DND-41 (cell line): ENCODE measurements at regions not wholly inside any gene's neighbourhood (a gene's known extent, or its start where the extent isn't known, plus 50 kb on each side); places are given as distances from the start of the nearest gene placed in this dataset.

ENCODE experiments used
- ATAC-seq: fragments of 200-7000 bp; cut with Tn5 transposase; 3 replicates; pipeline ENCODE4 v1.9.1; 2021; ENCODE audit warnings: low read depth; ENCODE audit not compliant: insufficient read depth
- DNase-seq: peaks from one replicate; pipeline ENCODE4 v3.0.0-alpha.2; 2020
- H2AFZ ChIP-seq: 2 replicates; pipeline ENCODE4 v1.6.0; 2012; ENCODE audit warnings: low read depth, low read length
- H3K27ac ChIP-seq: 2 replicates; pipeline ENCODE4 v1.5.1; 2012; ENCODE audit warnings: low read length, inconsistent platforms
- H3K27me3 ChIP-seq: fragments of 200-600 bp; sonication (generic); 2 replicates; pipeline ENCODE4 v1.6.0; 2012; ENCODE audit warnings: low read length, mild to moderate bottlenecking, inconsistent platforms; ENCODE audit not compliant: insufficient read depth, poor library complexity
- H3K36me3 ChIP-seq: 2 replicates; pipeline ENCODE4 v1.5.1; 2012; ENCODE audit warnings: low read length, inconsistent platforms; ENCODE audit not compliant: insufficient read depth
- H3K4me1 ChIP-seq: 2 replicates; pipeline ENCODE4 v1.5.1; 2012; ENCODE audit warnings: mild to moderate bottlenecking, low read length; ENCODE audit not compliant: insufficient read depth
- H3K4me2 ChIP-seq: 2 replicates; pipeline ENCODE4 v1.6.0; 2012; ENCODE audit warnings: mild to moderate bottlenecking, moderate library complexity, low read length, inconsistent platforms; ENCODE audit not compliant: insufficient read depth
- H3K4me3 ChIP-seq, 2 experiments: fragments of 200-600 bp in 1 of 2; shearing (Covaris generic) in 1 of 2; 2 replicates each; pipeline ENCODE4 v1.5.1; 2012 to 2016; ENCODE audit warnings: inconsistent platforms in 2 of 2, low read length in 2 of 2, mild to moderate bottlenecking in 2 of 2, low read depth in 1 of 2, moderate library complexity in 1 of 2
- H3K79me2 ChIP-seq: 2 replicates; pipeline ENCODE4 v1.6.0; 2012; ENCODE audit warnings: low read length, inconsistent platforms; ENCODE audit not compliant: insufficient read depth
- H3K9ac ChIP-seq: 2 replicates; pipeline ENCODE4 v1.6.0; 2012; ENCODE audit warnings: low read depth, mild to moderate bottlenecking, inconsistent platforms, low read length, moderate library complexity
- H3K9me3 ChIP-seq: 2 replicates; pipeline ENCODE4 v1.5.1; 2012; ENCODE audit warnings: low read length, moderate library complexity, mild to moderate bottlenecking, inconsistent platforms; ENCODE audit not compliant: insufficient read depth, severe bottlenecking
- H4K20me1 ChIP-seq: 2 replicates; pipeline ENCODE4 v1.6.0; 2012; ENCODE audit warnings: low read length; ENCODE audit not compliant: insufficient read depth
- EZH2 ChIP-seq: IDR thresholded peaks from 3 replicates; pipeline ENCODE4 v1.6.1; 2012; ENCODE audit warnings: borderline replicate concordance, low read depth, mild to moderate bottlenecking, moderate library complexity, low read length, inconsistent platforms; ENCODE audit not compliant: severe bottlenecking
- TF ChIP-seq, protein P1 (sequence below): IDR thresholded peaks from 2 replicates; pipeline ENCODE4 v1.5.1; 2012; ENCODE audit warnings: borderline replicate concordance, low read length, moderate library complexity, mild to moderate bottlenecking; ENCODE audit not compliant: poor library complexity, severe bottlenecking; ENCODE audit errors: extremely low read depth

DNA sequence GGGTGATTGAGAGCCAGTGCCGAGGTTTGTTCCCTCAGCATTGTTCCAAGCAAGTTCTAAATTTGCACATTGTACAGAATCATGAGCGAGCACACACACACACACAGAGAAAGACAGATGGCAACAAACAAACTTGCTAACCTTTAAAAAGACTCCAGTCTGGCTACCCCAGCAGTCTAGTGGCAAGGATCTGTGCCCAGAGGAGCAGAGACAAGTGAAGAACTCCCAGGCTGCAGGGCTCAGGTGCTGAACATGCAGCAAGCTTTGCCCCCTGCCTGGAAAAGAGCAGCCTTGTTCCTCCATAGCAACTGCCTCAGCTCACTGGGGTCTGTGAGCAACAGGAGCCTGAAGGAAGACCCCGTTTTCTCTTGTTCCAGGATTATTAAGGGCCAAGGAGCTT is 169.2 kb upstream of the CCDC68 start:
- no peak overlapping the region for H2AFZ ChIP-seq
- TF ChIP-seq, protein P1, sequence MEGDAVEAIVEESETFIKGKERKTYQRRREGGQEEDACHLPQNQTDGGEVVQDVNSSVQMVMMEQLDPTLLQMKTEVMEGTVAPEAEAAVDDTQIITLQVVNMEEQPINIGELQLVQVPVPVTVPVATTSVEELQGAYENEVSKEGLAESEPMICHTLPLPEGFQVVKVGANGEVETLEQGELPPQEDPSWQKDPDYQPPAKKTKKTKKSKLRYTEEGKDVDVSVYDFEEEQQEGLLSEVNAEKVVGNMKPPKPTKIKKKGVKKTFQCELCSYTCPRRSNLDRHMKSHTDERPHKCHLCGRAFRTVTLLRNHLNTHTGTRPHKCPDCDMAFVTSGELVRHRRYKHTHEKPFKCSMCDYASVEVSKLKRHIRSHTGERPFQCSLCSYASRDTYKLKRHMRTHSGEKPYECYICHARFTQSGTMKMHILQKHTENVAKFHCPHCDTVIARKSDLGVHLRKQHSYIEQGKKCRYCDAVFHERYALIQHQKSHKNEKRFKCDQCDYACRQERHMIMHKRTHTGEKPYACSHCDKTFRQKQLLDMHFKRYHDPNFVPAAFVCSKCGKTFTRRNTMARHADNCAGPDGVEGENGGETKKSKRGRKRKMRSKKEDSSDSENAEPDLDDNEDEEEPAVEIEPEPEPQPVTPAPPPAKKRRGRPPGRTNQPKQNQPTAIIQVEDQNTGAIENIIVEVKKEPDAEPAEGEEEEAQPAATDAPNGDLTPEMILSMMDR: no peak
- no peak for TF ChIP-seq EZH2
- no peak overlapping the region for H3K9ac ChIP-seq
- H4K20me1 ChIP-seq: no peaks in the 10 kb centered on the region
- no peak overlapping the region for H3K4me2 ChIP-seq
- H3K9me3 ChIP-seq: no peaks in the 10 kb centered on the region
- H3K4me3 ChIP-seq: no peak overlapping the region
- H3K27me3 ChIP-seq: peaks cover 7% of the 10 kb centered on the region
- no peak for DNase-seq
- no peaks in the 10 kb centered on the region for H3K4me1 ChIP-seq
- no peak overlapping the region for H3K27ac ChIP-seq
- no peaks in the 10 kb centered on the region for H3K79me2 ChIP-seq
- no peaks in the 10 kb centered on the region for H3K36me3 ChIP-seq
- ATAC-seq: no peak

DNA sequence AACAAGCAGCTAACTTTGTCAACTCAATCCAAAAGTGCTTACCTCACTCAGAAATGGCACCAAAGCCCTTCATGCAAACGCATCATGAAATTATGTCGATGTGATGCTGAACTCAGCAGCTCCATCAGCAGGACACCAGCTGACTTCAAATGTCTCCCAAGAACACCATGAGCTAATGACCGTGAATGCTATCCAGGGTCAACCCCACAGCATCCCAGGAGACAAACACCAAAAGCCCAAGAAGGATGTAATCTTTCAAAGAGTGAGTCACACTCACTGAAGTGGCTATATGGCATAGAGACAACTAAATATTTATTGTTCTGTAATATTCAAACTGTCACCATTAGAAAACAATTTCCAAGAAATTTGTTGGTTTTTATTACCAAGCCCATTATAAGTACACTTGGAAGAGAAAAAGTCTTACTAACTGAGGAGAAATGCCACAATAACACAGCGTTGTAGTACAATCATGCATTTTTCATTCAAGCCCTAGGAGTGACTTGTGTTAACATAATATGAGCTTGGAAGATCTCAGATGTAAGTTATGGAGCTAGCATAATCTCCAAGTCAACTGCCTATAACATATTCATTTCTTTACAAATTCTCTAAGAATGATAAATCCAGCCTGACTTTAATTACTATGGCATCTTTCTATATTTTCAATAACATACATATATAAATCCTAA is 165.0 kb upstream of the CCDC68 start:
- DNase-seq: no peak
- no peak for ATAC-seq
- H2AFZ ChIP-seq: no peak overlapping the region
- H3K27me3 ChIP-seq: no peaks in the 10 kb centered on the region
- TF ChIP-seq, protein P1: no peak
- TF ChIP-seq EZH2: no peak
- H3K36me3 ChIP-seq: no peaks in the 10 kb centered on the region
- no peak overlapping the region for H3K4me2 ChIP-seq
- H3K9me3 ChIP-seq: no peaks in the 10 kb centered on the region
- H3K27ac ChIP-seq: no peak overlapping the region
- H3K9ac ChIP-seq: no peak overlapping the region
- H3K79me2 ChIP-seq: no peaks in the 10 kb centered on the region
- H4K20me1 ChIP-seq: no peaks in the 10 kb centered on the region
- H3K4me1 ChIP-seq: no peaks in the 10 kb centered on the region
- no peak overlapping the region for H3K4me3 ChIP-seq

DNA sequence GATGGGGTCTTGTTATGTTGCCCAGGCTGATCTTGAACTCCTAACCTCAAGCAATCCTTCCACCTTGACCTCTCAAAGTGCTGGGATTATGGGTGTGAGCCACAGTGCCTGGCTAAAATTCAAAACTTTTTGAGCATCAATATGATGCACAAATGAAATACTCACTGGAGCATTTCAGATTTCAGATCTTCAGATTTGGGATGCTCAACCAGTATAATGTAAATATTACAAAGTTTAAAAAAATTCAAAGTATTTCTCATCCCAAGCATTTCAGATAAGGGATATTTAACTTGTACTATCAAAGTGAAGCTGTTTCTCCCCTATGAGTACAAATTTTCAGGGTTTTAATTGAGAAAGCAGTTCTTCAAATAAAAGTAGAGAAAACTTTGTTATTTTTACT is 164.1 kb upstream of the CCDC68 start:
- Histone ChIP-seq H3K36me3 (no peaks in the 10 kb centered on the region), H3K27me3 (no peaks in the 10 kb centered on the region), H3K4me3 (no peak overlapping the region), H3K4me1 (no peaks in the 10 kb centered on the region), H2AFZ (no peak overlapping the region), H3K27ac (no peak overlapping the region), H3K4me2 (no peak overlapping the region), H3K9me3 (no peaks in the 10 kb centered on the region), H4K20me1 (no peaks in the 10 kb centered on the region), H3K9ac (no peak overlapping the region), H3K79me2 (no peaks in the 10 kb centered on the region)
- TF ChIP-seq, protein P1: no peak
- no peak for TF ChIP-seq EZH2
- no peak for DNase-seq
- ATAC-seq: no peak
